ENCODE measurements at regions not wholly inside any gene's neighbourhood (a gene's known extent, or its start where the extent isn't known, plus 50 kb on each side); places are given as distances from the start of the nearest gene placed in this dataset.
"Not testable (repeated sequence)": the region's sequence is repeated elsewhere in the genome, so short reads cannot be mapped to it uniquely, and the experiment has no call there.

DNA sequence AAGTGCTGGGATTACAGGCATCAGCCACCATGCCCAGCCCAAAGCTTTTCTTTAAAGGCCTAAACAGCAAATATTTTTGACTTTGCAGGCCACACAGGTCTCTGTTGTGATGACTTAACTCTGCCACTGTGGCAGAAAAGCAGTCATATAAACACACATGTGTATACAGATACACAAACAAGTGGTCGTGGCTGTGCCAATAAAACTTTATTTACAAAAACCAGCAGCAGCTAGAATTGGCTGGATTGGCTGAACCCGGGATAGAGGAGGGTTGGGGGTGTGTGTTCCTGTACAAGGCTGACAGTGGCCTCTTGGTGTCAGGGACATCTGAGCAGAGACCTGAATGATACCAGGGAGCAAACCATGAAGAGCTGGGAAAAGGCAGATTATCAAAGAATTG is 95.6 kb downstream of the NCOR2 start:
- DNase-seq, result no peak

DNA sequence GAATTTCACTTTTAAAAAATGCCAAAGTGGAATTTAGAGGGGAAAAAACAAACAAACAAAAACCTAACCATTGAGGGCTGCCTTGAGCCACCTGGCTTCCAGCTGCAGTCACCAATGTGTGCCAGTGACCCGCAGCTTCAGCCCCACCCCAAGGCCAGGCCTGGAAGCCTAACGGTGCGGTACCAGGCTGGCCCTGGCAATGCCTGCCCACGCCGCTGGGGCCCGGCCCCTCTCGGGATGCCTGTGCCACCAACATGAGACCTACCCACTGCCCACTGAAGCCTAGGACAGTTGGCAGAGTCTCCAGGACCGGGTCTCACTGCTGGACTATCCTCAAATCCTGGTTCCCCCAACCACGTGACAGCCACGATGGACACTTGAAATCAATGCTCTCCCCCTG is 96.6 kb downstream of the NCOR2 start:
- no peak for DNase-seq

DNA sequence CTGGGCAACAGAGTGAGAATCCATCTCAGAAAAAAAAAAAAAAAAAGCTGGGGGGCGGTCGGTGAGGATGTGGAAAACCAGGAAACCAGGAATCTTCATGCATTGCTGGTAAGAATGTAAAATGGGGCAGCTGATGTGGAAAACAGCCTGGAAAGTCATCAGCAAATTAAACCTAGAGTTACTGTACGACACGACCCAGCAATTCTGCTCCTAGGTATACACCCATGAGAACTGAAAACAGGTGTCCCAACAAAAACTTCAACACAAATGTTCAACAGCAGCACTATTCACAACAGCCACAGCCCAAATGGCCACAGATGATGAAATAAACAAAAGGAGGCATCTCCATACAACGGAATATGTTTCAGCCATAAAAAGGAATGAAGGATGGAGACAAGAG is 97.3 kb downstream of the NCOR2 start:
- no peak for DNase-seq

DNA sequence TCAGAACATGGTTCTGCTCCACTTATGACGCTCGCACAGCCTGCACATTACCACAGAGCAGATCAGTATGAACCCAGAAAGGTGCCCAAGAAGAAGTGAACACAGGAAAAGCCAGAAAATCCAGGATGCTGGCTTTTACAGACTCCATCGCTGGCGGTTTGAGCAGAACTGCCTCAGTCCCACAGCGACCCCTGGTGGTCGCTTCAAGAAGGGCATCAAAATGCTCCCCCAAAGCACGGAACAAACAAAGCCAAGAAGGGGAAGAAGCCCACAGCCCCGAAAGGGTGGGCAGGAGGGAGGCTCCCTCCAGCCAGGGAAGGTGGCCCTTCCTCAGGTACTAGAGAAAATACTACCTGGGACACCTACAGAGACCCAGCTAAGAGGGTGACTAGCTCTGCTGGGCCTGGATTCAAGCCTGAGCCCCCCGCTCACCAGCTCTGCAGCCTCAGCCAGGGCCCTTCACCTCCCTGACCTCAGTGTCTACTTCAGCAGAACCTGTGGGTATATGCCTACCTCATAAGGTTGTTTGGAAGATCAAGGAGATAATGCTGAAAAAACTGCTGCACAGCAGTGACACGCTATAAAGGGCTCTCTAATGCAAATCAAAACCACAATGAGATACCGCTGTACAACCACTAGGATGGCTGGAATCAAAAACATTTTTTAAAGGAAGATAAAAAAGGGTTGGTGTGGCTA is 98.1 kb downstream of the NCOR2 start:
- no peak for DNase-seq

DNA sequence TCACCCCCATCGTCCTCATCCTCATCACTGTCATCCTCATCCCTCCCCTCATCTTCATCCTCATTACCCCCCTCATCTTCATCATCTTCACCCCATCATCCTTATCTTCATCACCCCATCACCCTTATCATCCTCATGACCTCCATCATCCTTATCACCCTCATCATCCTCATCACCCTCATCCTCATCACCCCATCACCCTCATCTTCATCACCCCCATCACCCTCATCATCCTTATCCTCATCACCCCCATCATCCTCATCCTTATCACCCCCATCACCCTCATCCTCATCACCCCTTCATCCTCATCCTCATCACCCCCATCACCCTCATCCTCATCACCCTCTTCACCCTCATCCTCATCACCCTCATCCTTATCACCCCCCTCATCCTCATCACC is 99.9 kb downstream of the NCOR2 start:
- not testable (repeated sequence) for DNase-seq

DNA sequence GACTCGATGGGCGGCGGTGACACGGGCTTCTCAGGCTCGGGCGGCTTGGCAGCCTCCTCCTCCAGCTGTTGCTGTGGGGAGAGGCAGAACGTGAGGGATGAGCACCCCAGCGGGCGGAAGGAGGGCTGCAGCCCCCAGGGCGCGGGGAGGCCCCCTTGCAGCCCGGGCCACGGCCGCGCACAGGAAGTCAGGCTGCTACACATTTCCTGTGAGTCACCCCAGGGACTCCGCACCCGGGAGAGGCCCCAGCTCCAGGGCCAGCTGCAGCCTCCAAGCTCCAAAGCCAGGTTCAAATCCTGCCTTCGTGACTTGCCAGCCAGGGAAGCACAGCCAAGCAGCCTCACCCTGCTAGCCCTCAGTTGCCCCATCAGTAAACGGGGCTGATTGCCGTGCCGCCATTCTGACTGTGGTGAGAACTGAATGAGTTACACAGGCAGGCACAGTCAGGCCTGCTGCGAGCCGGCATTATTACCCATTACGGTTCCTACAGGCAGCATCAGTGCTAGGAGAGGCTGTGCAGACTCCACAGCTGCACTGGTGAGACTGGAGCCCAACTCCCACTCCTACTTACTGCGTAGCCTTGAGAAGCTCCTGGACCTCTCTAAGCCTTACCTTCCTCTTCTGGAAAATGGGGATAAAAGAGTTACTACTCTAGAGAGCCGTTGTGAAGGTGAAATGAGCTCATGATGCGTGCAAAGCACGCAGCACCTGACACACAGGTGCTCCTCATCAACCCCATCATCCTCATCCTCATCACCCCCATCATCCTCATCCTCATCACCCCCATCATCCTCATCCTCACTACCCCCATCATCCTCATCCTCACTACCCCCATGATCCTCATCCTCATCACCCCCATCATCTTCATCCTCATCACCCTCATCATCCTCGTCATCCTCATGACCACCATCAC is 100.9 kb downstream of the NCOR2 start:
- DNase-seq, result peak; percentile 78 to 87

DNA sequence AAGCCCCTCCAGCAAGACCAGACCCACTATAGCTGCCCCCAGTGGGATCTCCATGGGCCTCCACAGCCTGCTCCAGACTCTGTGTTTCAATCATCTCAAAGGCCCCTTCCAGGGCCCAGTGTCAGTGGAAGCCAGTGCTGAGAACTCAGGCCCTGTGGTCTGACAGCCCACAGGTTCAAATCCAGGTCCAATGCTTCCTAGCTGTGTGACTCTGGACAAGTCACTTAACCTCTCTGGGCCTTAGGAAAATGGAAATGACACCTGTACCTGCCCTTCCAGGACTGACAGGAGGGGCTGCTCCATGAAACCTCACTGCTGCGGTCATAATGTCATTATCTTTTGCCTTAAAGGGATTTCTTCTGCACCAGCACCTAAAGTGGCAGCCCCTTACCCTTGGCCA is 101.9 kb downstream of the NCOR2 start:
- no peak for DNase-seq

DNA sequence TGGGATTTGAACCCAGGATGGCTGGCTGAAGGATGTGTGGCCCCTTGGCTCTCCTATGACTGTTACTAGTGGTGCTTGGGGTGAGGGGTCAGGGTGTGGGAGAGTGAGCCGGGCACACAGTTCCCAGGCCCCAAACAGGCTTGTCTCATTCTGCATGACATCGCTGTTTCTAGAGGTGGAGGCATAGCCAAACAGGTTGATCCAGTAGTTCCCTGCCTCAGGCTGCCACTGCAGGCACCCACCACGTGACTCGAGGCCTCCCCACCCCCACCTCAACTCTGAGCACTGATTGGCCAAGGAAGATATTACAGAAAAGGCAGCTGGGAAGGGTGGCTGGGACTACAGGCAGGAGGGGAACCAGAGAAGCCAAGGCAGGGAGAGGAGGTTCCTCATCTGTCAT is 102.6 kb downstream of the NCOR2 start:
- no peak for DNase-seq

DNA sequence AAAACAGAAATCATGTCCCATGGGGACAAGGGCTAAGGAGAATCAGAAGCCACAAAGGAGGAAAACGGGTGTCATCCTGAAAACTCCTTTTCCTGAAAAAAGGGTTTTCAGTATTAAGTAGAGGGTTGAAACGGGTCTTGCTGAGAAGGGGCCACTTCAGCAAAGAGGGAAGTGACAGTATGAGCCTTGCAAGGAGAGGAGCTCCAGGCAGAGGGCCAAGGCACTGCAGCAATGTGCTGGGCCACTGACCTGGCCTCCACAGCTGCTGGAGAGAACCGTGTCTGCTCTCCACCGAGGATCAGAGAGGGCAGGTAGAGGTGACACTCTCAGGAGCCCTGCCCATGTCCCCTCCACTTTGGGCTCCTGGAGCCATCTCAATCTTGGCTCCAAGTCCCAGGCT is 103.3 kb downstream of the NCOR2 start:
- DNase-seq, result no peak

DNA sequence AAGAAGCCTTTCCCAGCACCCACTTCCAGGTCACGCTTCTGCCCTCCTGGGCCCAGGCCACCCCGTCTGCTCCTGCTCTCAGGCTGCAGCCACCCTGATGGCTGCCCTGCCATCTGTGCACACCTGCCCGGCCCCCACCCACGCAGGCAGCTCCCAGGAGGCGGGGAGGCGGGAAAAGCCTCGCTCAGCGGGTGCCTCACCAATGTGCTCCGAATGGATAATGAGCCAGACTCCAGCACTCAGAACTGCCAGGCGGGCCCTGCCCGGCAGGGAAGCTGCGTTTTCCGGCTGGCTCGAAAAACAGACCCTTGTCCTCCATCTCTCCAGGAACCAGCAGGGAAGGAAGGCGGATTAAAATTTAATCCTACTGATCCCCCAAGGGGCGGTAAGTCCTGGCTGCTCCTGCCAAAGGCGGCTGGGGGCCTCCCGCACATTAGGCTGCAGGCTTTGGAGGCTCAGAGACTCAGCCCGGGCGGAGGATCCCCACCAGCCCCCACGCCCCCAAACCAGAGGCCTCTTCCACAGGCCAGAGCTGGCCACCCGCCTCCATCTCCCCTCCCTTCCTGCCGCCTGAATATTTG is 104.0 kb downstream of the NCOR2 start:
- DNase-seq, result no peak

DNA sequence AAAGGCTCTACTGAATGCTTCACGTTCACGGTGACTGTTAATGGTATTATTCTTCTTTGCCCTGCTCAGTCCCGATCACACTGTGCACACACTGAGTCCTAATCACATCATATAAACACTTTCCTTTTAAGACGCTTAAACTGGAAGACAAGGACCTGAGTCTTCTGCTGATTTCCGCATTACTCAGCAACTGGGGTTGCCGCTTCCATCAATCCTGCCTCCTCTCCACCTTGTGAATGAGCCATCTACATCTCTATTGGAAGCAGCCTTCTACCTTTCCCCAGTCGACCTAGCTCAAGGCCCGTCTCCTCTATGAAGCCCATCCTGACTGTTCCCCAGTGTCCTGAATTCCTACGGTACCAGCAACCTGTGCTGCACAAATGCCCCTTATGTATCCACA is 104.7 kb downstream of the NCOR2 start:
- DNase-seq, result no peak

DNA sequence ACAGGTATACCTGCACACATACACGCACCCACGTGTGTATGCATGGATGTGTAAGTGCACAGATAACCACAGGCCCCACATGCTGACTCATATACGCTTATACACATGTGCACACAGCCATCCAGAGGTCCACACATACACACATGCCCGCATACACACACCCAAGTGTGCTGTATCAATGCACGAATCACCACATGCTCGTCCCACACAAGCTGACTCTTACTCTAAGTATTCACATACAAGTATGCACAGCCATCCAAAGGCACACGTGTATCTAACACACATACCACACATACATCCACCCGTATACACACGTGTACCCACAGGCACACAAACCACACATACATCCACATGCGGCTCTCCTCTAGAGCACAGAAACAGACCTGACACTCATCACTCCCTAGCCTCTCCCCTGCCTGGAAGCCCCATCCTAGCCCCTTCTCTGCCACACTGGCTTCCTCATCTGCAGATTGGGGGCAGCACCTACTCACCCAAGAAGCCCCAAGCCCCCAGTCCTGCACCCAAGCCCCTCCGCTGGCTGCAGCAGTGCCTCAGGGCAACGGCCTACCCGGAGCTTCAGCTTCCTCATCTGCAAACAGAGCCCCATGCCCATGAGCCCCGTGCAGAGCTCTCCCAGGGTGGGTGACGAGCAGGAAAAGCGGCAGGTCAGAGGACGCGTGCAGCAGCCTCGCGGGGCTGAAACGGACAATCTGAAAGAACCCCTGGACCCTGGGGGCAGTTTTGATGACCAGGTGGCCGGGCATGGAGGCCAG is 105.4 kb downstream of the NCOR2 start:
- no peak for DNase-seq

DNA sequence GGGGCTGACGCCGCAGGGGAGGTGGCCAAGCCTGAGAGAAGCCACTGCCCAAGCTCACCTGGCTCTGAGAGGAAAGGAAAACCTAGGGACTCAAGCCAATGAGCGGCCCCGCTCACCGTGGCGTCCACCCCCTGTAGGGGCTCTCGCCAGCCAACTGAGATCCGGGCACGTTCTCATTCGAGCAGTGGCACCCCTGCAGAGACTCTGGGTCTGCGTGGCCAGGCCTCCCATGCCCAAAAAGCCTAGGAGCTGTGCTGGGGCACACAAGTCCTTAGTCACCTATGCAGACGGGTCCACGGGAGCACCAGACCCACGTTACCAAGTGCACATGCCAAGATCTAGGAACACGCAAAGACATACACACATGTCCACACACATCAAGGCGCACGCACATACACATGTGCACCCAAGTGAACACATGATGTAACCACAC is 106.2 kb downstream of the NCOR2 start:
- DNase-seq, result no peak

DNA sequence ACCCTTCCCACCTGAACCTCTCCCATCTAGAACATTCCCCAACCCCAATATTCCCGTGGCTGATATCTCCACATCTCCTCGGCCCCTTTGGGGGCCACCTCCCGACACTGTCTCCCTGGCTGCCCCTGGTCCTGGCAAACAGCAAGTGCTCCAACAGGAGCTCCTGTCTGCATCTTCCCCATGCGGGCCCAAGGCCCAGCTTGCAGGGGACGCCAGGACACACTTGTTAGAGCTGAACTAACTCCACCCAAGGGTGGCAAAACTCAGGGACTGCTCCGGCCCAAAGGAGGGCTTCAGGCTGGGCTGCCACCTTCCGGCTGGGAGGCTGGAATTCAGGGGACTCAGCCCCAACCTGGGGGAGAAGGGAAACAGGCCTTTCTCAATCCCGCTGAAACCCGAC is 106.6 kb downstream of the NCOR2 start:
- DNase-seq, result no peak

DNA sequence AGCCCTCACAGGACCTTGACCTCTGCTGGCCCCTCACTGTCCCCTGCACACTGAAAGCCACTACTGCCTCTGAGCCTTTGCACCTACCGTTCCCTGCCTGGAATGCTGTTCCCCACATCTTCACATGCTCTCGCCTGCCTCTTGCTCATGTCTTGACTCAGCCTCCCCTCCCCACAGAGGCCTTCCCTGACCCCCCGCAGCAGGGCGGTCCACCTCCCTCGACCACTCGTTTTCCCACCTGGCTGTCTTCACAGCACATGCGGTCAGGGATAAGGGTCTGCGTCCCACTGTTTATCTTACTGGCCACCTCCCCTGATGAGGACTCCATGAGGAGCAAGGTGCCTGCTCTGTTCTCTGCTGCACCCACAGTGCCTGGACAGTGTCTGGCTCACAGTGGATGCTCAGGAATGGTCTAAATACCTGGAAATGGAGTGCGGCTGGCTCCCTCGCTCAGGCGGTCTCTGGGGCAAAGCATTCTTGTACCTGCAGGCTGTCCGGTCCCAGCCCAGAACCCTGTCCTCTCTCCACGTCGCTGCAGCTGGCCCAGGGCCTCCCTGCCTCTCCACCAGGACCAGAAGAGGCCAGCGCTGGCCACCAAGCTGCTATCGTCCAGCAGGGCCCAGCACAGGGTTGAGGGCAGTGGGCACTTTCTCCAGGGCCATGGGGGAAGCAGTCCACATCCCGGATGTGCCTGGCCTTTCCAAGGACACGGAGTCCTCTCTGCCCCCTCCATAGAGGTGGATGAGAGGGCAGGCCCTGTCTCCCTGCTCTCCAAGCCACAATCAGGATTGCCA is 107.4 kb downstream of the NCOR2 start:
- no peak for DNase-seq

DNA sequence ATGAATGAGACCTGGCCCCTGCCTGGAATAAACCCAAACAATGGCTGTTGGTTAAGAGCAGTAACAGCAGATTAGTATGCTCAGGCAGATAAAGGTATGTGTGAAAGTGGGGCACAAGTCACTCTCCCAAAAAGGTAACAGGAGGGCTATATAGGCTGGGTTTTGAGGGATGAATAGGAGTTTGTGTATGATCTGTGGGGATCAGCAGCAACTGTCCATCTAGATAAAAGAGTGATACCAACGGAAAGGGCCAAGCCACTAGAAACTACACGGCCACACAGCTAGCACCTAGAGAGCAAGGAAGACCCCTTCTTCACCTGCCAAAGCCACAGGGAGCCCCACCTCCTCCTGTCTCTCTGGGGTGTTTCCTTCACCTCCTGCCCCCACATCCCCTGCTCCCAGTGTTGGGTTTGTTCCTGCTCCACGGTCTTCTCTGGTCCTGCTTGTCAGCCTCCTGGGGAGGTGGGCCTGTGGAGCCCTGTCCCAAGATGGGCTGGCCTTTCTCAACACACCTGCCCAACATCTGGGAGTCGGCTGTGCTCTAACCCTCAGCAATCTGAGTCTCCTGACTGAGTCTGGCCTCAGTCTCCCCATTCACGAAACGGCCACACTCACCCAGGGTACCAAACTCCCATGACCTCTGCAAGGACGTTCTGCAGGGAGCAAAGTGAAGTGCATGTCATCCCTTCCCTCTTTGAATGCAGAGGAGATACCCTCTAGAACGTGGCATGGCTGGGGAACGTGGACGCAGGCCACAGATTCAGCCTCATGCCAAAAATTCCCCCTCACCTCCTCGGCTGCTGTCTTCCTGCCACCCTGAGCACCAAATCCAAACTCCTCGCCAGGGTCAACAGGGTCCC is 108.2 kb downstream of the NCOR2 start:
- DNase-seq, result no peak

DNA sequence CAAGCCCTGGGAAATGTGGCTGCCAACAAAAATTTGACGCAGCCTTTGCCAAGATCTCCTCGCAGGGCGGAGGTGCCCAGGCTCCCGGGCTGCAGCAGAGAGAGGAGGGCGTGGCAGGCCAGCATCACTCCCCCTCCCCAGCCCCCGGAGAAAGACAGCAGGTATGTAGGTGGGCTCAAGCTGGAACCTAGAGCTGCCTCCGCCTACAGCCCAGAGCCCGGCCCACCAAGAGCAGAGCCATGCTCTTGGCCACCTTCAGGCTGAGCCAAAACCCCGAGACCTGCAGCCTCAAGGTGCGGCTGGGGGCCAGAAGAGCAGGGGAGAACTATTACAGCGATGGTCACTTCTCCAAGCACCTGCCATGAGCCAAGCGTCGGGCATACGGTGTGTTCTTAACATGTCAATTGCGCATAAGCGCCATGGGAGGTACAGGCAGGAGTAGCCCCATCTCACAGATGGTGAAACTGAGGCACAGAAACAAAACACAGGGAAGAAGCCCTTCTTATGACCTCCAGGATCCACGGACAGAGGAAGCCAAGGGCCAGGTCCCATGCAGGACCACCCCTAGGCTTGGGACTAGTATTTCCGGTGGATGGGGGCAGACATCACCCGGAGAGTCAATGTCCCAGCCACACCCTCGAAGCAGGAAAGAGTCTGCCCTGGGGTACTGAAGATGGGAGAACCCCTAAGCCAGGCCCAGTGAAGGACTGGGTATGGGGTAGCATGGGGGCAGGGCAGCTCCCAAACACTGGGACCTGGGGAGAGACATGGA is 109.0 kb downstream of the NCOR2 start:
- DNase-seq, result no peak

DNA sequence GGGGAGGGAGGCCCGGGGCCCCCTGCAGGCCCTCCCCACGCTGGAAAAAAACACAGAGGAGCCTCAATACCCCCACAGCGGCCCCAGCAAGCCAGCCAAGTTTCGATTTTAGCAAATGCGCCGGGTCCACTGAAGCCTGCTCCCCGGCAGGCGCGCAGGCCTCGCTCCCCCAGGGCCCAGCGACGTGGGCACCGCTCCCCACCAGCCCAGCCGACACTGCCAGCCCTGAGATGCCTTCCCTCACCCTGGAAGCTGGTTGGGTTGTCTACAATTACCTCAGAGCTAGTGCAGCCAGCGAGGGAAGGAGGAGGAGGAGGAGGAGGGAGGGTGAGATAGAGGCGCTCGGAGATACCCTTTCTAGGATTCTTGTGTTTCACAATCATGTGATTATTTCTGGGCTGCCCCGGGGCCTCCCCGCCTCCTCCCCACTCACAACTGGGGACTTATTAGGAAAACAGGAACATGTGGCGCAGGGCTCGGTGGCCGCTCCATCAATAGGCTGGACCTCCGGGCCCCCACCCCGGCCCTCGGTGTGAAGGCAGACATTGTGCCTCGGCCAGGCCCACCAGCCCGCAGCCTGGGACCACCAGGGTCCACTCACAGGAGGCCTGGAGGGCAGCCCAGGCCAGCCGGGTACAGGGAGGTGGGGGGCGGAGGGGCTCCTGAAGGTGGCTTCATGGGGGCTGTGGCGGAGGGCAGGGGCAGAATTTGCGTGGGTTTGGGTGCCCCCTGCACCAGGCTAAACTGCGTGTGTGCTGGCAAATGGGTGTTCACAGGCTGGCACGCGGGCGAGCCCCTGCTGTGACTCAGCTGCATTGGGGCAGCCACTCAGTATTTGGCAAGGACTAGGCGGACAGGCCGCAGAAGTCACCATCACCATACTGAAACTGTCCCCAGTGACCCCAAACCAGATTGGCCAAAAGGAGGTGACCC is 109.9 kb downstream of the NCOR2 start:
- peak; percentile 46 to 50 for DNase-seq

DNA sequence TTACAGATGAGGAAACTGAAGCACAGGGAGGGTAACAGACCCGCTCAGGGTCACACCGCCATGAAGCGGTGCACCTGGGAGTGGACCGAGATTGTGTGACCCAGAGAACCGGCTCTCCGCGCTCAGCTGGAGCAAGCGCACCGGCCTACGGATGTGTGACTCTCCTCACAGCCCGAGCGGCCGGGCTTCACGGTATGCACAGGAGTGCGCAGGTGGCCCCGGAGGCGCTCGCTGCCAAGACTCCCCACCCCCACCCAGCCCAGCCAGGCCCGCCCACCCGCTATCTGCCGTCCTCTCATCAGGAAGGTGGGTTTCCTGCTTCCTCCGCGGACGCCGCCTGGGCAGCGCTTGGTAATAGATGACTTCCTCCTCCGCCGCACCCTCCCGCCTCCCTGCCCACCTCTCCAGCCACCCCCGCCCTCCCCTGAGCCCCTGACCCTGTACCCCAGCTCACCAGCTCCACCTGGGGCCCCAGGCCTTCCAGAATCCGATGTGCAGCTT is 110.7 kb downstream of the NCOR2 start:
- DNase-seq, result peak; percentile 23 to 30
